Stomach (tissue), 4 donors: ENCODE measurements at regions not wholly inside any gene's neighbourhood (a gene's known extent, or its start where the extent isn't known, plus 50 kb on each side); places are given as distances from the start of the nearest gene placed in this dataset.

Source experiments
- POLR2A ChIP-seq, 4 donors: fragments of 450-650 bp; IDR thresholded peaks; one replicate each; pipeline ENCODE4 v1.6.1; 2016; ENCODE audit warnings: antibody characterized with exemption in 4 of 4, control low read depth in 2 of 4, mild to moderate bottlenecking in 1 of 4, moderate library complexity in 1 of 4
- POLR2AphosphoS5 ChIP-seq, 3 donors: sonication (generic); formaldehyde crosslinking; IDR thresholded peaks; one replicate each; pipeline ENCODE4 v1.6.1; 2016; ENCODE audit warnings: antibody characterized with exemption in 3 of 3
- TF ChIP-seq, protein P1 (sequence below), 7 experiments: fragments of 450-650 bp in 4 of 7; fragments of 200-600 bp in 3 of 7; sonication (generic) in 3 of 7; IDR thresholded peaks; one replicate each; pipeline ENCODE4 v1.5.1; 2016 to 2019; ENCODE audit warnings: antibody characterized with exemption in 7 of 7, control low read depth in 2 of 7, mild to moderate bottlenecking in 1 of 7

DNA sequence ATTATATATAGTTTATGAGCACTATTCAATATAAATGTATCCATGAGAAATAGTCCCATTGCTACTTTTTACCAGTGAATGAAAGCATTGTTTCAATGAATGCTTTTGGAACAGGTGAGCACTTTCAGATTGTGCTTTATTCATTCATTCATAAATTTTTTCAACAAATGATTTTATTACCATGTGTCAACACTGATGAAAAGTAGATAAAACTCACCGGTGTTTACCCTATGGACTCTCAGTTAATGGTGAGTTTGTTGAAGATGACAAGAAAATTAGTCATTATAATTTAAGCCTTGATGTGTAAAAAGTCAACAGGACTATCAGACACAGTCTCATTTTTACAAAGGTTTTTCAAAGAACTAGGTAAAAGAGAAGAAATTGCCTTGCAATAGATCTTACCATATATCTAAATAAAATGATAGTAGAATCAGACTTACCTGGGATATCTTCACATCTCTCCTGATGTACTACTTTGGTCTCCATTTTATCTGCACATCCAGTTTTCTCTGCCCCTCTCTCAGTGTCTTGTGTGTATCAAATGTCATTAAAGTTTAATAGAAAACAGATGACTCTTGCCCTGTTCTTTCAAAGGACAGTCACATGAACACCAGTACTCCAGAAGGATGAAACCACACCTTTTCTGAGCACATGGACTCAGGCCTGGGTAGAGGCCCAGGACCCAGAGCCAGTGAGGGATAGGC lies 325.3 kb upstream of the RND3 start:
- TF ChIP-seq, protein P1, sequence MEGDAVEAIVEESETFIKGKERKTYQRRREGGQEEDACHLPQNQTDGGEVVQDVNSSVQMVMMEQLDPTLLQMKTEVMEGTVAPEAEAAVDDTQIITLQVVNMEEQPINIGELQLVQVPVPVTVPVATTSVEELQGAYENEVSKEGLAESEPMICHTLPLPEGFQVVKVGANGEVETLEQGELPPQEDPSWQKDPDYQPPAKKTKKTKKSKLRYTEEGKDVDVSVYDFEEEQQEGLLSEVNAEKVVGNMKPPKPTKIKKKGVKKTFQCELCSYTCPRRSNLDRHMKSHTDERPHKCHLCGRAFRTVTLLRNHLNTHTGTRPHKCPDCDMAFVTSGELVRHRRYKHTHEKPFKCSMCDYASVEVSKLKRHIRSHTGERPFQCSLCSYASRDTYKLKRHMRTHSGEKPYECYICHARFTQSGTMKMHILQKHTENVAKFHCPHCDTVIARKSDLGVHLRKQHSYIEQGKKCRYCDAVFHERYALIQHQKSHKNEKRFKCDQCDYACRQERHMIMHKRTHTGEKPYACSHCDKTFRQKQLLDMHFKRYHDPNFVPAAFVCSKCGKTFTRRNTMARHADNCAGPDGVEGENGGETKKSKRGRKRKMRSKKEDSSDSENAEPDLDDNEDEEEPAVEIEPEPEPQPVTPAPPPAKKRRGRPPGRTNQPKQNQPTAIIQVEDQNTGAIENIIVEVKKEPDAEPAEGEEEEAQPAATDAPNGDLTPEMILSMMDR (IDR thresholded peaks at IDR 0.05) = no peak
- no peak for TF ChIP-seq POLR2A (IDR thresholded peaks at IDR 0.05)
- TF ChIP-seq POLR2AphosphoS5 (IDR thresholded peaks at IDR 0.05) = no peak
